ENCODE measurements at regions not wholly inside any gene's neighbourhood (a gene's known extent, or its start where the extent isn't known, plus 50 kb on each side); places are given as distances from the start of the nearest gene placed in this dataset.

GRCh38 chr5:4661326-4661725 lies 478.8 kb upstream of the ADAMTS16 start:
- no peak for DNase-seq (ENCODE audit: low read depth)
- no peak for TF ChIP-seq CTCF (conservative IDR thresholded peaks at IDR 0.05; ENCODE audit: low read length)
- no peak overlapping the region for H3K4me3 ChIP-seq (ENCODE audit: low read length)

- no peak for TF ChIP-seq CTCF (conservative IDR thresholded peaks at IDR 0.05; ENCODE audit: low read length)
- H3K4me3 ChIP-seq (ENCODE audit: low read length): no peak overlapping the region
- DNase-seq (ENCODE audit: low read depth): no peak
These were observed 478.3 kb upstream of the ADAMTS16 start for GRCh38 chr5:4661836-4662235.

- H3K4me3 ChIP-seq (ENCODE audit: low read length): no peak overlapping the region
- no peak for TF ChIP-seq CTCF (conservative IDR thresholded peaks at IDR 0.05; ENCODE audit: low read length)
- no peak for DNase-seq (ENCODE audit: low read depth)
These were observed 477.4 kb upstream of the ADAMTS16 start for GRCh38 chr5:4662756-4663155.

- no peak overlapping the region for H3K4me3 ChIP-seq (ENCODE audit: low read length)
- DNase-seq (ENCODE audit: low read depth): no peak
- no peak for TF ChIP-seq CTCF (conservative IDR thresholded peaks at IDR 0.05; ENCODE audit: low read length)
These were observed 474.2 kb upstream of the ADAMTS16 start for GRCh38 chr5:4665911-4666310.

GRCh38 chr5:4674166-4674565 lies 466.0 kb upstream of the ADAMTS16 start:
- DNase-seq (ENCODE audit: low read depth): no peak
- no peak for TF ChIP-seq CTCF (conservative IDR thresholded peaks at IDR 0.05; ENCODE audit: low read length)
- H3K4me3 ChIP-seq (ENCODE audit: low read length): no peak overlapping the region

- no peak for TF ChIP-seq CTCF (conservative IDR thresholded peaks at IDR 0.05; ENCODE audit: low read length)
- no peak for DNase-seq (ENCODE audit: low read depth)
- H3K4me3 ChIP-seq (ENCODE audit: low read length): no peak overlapping the region
These were observed 463.2 kb upstream of the ADAMTS16 start for GRCh38 chr5:4676934-4677333.

GRCh38 chr5:4684946-4685345 lies 455.2 kb upstream of the ADAMTS16 start:
- no peak for DNase-seq (ENCODE audit: low read depth)
- H3K4me3 ChIP-seq (ENCODE audit: low read length): no peak overlapping the region
- no peak for TF ChIP-seq CTCF (conservative IDR thresholded peaks at IDR 0.05; ENCODE audit: low read length)

Data from AG10803 (cell line).